ENCODE measurements at regions not wholly inside any gene's neighbourhood (a gene's known extent, or its start where the extent isn't known, plus 50 kb on each side); places are given as distances from the start of the nearest gene placed in this dataset.

GRCh38 chr9:82320566-82320965 lies 332.0 kb downstream of the SPATA31D1 start:
- peak in 1 of 3 donors; percentile 5 for DNase-seq

DNA sequence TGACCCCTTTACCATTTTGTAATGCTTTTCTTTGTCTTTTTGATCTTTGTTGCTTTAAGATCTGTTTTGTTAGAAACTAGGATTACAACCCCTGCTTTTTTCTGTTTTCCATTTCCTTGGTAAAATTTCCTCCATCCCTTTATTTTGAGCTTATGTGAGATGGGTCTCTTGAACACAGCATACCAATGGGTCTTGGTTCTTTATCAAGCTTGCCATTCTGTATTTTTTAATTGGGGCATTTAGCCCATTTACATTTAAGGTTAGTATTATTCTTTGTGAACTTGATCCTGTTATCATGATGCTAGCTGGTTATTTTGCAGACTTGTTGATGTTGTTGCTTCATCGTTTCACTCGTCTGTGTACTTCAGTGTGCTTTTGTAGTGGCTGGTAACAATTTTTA lies 337.3 kb downstream of the SPATA31D1 start:
- DNase-seq, result no peak

- no peak for DNase-seq
Observed at GRCh38 chr9:82327641-82328040, 339.1 kb downstream of the SPATA31D1 start.

GRCh38 chr9:82331079-82331478 lies 342.5 kb downstream of the SPATA31D1 start:
- no peak for DNase-seq

GRCh38 chr9:82332018-82332773 lies 343.6 kb downstream of the SPATA31D1 start:
- peak in 1 of 3 donors; percentile 84 for DNase-seq

- DNase-seq, result peak; percentile 16 to 54 (median 19)
Observed at GRCh38 chr9:82332774-82333152, 344.2 kb downstream of the SPATA31D1 start.

GRCh38 chr9:82333671-82334070 lies 345.1 kb downstream of the SPATA31D1 start:
- DNase-seq, result no peak

DNA sequence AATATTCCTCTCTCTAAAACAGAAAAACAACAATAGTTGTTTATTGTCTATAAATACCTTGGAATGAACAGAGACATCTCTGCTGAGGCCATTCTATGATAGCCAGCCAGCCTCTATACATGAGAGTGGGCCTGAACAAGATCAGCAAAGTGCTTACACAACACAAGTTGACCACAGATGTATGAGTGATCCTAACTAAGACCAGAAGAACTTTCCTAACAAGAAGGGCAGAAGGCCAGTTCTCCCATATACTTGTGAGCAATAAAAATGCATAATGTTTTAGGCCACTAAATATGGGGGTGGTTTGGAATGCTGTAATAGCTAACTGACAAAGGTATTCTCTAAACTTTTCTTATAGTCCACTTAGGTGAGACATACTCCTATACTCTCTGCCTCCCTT lies 345.7 kb downstream of the SPATA31D1 start:
- DNase-seq, result no peak

GRCh38 chr9:82337351-82337750 lies 348.8 kb downstream of the SPATA31D1 start:
- DNase-seq, result no peak

GRCh38 chr9:82342046-82342445 lies 353.5 kb downstream of the SPATA31D1 start:
- no peak for DNase-seq

DNA sequence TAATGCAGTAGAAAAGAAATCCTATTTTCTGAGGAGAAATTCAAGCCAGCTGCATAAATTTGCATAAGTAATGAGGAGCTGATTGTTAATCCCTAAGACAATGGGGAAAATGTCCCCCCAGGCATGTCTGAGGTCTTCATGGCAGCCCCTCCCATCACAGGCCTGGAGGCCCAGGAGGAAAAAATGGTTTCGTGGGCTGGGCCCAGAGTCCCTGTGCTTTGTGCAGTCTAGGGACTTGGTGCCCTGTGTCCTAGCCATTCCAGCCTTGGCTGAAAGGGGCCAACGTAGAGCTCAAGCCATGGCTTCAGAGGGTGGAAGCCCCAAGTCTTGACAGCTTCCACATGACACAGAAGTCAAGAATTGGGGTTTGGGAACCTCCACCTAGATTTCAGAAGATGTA lies 357.5 kb downstream of the SPATA31D1 start:
- no peak for DNase-seq

DNA sequence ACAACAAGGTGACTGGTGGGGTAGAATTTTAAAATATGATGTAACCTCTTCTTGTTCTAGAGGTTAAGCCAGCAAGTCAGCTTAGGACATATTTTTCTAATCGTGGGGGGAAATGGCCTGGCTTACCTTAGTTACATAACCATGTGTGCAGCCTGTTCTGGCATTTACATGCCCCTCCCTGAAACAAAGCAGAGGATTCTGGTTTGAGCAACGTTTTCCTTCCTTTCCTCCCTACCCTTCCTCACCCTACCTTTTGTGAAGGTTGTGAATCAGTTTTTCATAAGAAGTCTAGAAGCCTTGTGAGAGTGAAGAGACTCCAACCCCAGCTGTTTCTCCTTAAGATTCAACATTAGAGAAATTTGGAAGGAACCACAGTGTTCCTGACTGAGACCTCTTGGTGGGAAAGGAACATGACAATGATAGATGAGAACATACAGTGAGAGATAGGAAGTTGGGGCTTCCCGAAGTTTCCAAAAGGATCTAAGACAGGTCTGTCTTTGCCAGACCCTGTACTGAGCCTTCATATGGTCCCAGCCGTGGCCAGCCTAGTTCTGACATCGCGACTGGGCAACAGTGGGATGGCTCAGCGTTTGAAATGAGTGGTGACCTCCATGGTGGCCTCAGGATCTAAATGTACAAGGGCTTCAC lies 365.2 kb downstream of the SPATA31D1 start:
- DNase-seq, result no peak

- peak in 1 of 3 donors; percentile 77 for DNase-seq
Observed at GRCh38 chr9:82354279-82354659, 365.7 kb downstream of the SPATA31D1 start.

GRCh38 chr9:82356131-82356530 lies 367.6 kb downstream of the SPATA31D1 start:
- DNase-seq, result no peak

- no peak for DNase-seq
Observed at GRCh38 chr9:82356871-82357270, 368.3 kb downstream of the SPATA31D1 start.

- peak; percentile 11 to 30 (median 24) for DNase-seq
Observed at GRCh38 chr9:82363198-82363597, 374.6 kb downstream of the SPATA31D1 start.

GRCh38 chr9:82363682-82364081 lies 375.1 kb downstream of the SPATA31D1 start:
- DNase-seq, result peak; percentile 50 to 59 (median 54)

DNA sequence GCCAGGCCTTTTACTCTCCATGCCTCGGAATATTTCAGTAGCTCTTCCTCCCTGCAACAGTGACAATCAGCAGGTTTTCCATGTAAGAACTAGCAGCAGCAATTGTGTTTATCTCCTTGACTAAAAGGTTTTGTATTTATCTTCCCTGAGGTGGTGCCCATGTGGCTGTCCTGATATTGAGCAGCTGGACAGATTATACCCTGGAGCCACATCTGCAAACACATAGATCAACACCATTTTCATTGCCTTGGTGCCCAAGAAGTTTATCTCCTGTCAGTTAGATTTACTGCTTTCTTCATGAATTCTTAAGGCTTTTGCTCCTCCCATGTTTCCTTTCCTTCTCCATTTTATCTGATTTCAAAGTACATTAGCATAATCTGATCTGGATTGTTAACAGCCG lies 378.4 kb downstream of the SPATA31D1 start:
- no peak for DNase-seq

DNA sequence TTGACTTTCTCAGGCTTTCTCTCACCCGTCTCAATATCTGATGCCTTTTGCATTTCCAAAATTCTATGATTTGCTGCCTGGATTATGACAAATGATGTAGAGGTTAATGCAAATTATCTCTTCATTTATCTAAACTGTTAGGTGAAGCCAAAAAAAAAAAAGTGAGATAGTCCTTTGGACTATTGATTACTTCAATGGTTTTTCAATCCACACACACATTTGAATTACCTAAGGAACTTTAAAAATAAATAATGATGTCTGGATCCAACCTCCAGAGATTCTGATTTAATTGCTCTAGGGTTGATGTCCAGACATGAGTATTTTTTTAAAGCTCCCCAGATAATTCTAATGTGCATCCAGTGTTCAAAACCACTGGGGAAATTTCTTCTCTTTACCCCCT lies 379.4 kb downstream of the SPATA31D1 start:
- no peak for DNase-seq

DNA sequence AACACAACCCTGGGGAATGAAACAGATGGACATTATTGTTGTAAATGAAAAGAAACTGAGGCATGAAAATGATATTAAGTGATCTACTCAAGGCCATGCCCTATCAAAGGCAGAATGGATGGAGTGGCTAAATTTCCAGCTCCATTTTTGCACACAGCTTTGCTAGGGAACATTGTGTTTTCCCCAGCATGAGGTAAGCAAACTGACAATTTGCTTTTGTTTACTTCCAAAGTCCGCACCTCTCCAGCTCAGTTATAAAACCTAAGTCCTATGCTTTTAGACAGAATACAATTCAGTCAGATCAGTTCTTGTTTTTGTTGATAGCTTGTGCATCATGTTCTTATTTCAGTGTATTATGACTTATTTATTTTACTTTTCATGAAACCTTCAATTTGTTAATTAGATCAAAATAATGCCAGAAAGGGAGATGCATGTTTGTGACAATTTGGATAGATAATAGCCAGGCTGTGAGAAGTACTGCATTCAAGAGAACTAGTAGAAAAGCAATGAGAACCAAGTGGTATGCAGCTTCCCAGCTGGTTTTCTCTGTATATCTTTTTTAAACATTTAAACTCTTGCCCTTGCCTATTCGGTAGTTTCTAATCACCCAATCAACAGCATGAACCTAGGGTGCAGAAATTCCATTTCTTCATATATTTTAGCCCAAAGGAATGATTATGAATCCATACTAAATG lies 380.8 kb downstream of the SPATA31D1 start:
- DNase-seq, result no peak

GRCh38 chr9:82375041-82375440 lies 386.5 kb downstream of the SPATA31D1 start:
- DNase-seq, result no peak

DNA sequence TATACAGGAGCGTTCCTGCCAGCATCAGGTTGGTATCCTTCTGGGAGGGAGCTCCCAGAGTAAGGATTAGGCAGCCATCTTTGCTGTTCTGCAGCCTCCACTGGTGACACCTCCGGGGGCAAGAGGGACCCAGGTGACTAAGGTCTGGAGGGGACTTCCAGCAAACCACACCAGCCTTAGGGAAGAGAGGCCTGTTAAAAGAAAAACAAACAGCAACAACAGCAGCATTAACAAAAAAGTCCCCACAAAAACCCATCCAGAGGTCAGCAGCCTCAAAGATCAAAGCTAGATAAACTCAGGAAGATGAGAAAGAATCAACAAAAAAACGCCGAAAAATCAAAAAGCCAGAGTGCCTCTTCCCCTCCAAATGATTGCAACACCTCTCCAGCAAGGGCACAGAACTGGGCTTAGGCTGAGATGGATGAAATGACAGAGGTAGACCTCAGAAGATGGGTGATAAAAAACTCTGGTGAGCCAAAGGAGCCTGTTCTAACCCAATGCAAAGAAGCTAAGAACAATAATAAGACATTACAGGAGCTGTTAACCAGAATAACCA lies 388.2 kb downstream of the SPATA31D1 start:
- DNase-seq, result no peak

Measured in muscle of back (tissue), 3 donors.